22Rv1 (cell line): ENCODE measurements at regions not wholly inside any gene's neighbourhood (a gene's known extent, or its start where the extent isn't known, plus 50 kb on each side); places are given as distances from the start of the nearest gene placed in this dataset.

Experiments used
- CTCF ChIP-seq: fragments of 450-650 bp; IDR thresholded peaks from 2 replicates; pipeline ENCODE4 v1.5.1; 2017; ENCODE audit warnings: mild to moderate bottlenecking
- ZFX ChIP-seq: fragments of 450-650 bp; IDR thresholded peaks from 2 replicates; pipeline ENCODE4 v1.6.1; 2017; ENCODE audit warnings: antibody characterized with exemption, borderline replicate concordance

GRCh38 chr10:43874984-43875383, 226.3 kb upstream of the ZNF32 start:
- TF ChIP-seq CTCF = no peak
- no peak for TF ChIP-seq ZFX
